Stimulated activated CD4-positive, alpha-beta T cell treated with anti-CD3 and anti-CD28 coated beads, Interleukin-1b, Interleukin-23, amount 100 ng/mL, for 24 hours (primary cell): ENCODE measurements at regions not wholly inside any gene's neighbourhood (a gene's known extent, or its start where the extent isn't known, plus 50 kb on each side); places are given as distances from the start of the nearest gene placed in this dataset.
"Not testable (repeated sequence)": the region's sequence is repeated elsewhere in the genome, so short reads cannot be mapped to it uniquely, and the experiment has no call there.

Source experiments
- DNase-seq, 4 experiments: peaks; one replicate each; pipeline ENCODE4 v3.0.0-alpha.2; 2020; ENCODE audit warnings: low read depth in 4 of 4, low spot score in 1 of 4

DNA sequence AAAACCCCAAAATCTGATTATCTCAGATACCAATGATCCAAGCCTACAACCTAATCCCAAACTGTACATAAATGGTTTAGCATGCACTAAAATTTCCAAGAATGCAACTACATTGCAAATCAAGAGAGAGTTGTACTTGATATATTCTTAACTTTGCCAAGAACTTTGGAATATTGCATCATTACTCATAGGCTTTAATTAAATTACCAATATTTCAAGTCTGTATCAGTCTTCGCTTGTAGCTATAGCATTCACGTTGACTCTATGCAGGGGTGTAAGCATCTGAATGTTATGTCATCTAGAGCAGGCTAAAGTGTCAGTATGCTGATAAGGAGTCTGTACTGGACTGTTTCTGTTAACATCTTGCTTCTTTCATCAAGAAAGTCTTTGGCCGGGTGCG lies 56.3 kb downstream of the FOXI3 start:
- DNase-seq, result no peak

- no peak for DNase-seq
Measured at GRCh38 chr2:88377641-88377991, 74.9 kb downstream of the FOXI3 start.

DNA sequence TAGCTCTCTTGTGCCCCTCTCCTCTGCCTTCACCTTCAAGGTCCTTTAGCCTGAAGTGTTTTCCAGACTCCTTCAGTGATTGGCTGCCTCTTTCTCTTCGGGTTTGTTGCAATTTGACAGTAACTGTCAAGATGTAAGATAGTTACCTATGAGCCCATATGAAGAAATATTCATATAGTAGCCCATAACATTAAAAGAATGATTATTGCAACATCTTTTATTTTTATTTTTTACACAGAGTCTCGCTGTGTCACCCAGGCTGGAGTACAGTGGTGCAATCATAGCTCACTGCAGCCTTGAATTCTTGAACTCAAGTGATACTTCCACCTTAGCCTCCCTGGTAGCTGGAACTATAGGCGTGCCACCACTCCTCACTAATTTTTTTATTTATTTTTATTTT lies 80.5 kb downstream of the FOXI3 start:
- DNase-seq, result no peak

- not testable (repeated sequence) for DNase-seq
Measured at GRCh38 chr2:88365408-88365807, 87.1 kb downstream of the FOXI3 start.

- no peak for DNase-seq
Measured at GRCh38 chr2:88355486-88355885, 97.0 kb downstream of the FOXI3 start.

- no peak for DNase-seq
Measured at GRCh38 chr2:88351249-88351601, 101.3 kb downstream of the FOXI3 start.

DNA sequence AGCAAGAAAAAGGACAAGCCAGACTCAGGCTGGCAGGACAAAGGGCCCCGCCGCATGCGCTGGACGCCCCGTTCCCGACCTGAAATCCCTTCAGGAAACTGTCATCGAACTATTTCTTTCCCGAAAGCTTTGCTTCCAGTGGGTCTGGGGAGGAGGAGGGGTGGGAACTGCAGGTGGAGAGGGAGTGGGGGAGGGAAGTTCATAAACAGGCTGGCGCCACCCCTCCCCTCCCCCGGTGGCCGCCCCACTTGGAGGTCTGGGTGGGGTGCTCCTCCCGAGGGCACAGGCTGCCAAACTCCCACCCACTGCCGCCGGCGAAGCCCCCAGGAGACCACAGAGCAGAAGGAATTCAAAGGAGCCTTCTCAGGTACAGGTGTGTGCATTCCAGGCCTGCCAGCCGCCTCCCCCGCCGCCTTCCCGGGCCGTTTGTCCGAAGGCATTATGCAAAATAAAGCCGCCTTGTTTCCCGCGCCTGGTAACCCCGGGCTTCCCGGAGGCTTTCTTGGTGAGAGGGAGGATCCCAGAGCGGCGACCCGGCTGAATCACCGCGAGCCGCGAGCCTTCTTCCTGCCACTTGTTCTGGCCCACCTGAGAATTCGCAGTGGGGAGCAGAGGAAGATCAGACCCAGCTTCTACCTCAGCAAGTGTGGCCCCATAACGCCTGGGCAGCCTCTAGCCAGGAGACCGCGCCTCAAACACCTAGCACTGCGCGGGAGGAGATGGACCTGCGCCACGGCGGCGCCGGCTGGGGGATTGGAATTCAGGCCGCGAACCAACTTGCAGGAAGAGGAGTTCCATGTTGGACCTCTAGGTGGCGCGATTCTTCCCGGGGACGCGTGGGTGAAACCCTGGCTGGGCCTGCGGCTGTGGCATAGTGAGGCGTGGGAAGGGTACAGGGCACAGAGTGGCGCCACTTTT lies 101.9 kb downstream of the FOXI3 start:
- DNase-seq, result peak; percentile 44 to 59 (median 55)

- no peak for DNase-seq
Measured at GRCh38 chr2:88345842-88346241, 106.7 kb downstream of the FOXI3 start.

- no peak for DNase-seq
Measured at GRCh38 chr2:88342749-88343148, 109.7 kb downstream of the FOXI3 start.

GRCh38 chr2:88334418-88334817 lies 118.1 kb downstream of the FOXI3 start:
- no peak for DNase-seq

DNA sequence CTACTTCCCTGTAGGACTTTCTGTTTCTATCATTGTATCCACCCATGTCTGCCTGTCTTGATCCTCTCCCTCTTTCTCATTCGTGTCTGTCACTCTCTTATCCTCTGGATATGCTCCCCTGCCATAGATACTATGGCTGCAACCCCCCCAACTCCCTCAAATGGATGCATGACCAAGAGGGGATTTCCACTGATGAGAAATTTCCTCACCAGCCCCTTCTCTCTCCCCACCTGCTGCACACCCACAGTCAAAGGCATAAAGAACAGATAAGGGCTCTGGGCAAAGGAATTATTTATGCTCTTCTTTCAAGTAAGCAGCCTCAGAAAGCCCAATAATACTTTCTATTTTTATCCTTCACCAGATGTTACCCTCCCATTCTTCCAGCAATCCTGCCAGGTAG lies 121.3 kb downstream of the FOXI3 start:
- no peak for DNase-seq

GRCh38 chr2:88329815-88330603 lies 122.5 kb downstream of the FOXI3 start:
- DNase-seq, result no peak

GRCh38 chr2:88321449-88322248 lies 130.8 kb downstream of the FOXI3 start:
- no peak for DNase-seq

DNA sequence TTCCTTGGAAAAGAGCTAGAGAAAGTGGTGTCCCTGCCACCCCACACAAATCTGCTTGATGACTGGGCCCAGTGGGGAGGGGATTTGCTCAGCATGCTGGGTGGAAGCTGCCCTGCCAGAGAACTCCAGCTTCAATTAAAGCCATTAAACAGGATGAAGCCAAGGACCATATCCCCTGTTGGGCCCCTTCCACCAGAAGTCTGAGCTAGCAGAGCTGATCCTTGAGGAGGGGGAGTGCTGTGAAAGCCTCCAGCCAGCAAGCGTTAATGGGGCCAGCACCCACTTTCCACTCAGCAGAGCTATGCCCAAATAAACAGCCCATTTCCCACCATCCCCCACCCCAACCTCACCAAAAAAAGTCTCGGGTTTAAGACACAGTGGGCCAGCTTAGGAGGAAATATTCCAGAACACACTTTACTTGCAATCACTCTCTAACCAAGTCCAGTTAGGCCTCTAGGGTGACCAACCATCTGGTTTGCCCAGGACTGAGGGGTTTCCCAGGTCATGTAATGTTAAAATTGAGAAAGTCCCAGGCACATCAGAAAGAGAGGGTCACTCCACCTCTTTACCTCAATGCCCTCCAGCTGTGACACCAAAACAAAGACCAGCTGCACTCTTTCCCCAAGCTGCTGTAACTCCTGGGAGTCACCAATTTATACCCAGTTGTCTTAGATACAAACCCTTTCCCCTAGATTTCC lies 132.3 kb downstream of the FOXI3 start:
- no peak for DNase-seq

DNA sequence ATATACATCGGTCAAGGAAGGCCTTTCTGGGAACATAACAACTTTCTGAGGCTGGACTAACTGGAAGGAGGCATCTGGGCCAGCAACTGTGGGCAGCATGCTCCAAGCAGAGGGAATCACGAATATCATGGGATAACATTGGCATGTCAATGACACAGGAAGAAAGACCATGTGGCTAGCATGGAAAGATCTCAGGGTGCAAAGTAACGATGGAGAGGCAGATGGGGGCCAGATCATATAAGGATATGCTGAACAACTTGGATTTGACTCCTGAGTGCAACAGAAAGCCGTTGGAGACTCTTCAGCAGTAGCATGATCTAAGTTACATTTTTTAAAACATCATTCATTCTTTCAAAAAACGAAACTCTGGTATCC lies 133.6 kb downstream of the FOXI3 start:
- DNase-seq, result no peak

DNA sequence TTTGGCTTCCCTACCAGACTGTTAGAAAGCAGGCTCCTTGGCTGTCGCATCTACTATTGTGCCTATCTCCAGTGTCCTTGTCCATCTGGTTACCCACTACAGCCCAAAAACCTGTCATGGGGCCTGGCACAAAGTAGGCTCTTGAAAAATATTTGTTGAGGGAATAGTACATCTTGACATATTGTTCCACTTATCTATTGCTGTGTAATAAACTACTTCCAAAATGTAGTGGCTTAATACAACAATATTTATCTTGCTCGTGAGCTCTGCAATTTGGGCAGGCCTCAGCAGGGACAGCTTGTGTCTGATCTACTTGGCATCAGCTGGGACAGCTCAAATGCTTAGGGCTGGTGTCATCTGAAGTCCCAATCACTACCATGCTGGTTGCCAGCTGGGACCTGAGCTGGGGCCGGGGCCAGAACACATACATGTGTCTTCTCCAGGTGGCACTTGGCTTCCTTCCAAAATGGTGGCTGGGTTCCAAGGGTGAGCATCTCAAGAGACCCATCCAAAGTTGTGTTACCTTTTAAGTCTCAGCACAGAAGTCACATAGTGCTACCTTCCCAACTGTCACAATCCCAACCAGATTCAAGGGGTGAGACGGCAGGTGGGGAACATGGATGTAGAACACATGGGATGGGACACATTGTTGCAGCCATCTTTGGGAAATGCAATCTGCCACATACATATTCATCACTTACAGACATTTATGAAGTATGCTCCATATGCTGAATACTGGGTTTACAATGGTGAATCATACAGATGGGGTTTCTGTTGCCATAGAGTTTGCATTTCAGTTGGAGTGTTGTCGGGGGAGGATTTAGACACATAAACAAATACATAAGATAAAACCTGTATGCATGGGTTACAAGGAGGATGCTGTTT lies 134.2 kb downstream of the FOXI3 start:
- DNase-seq, result no peak

- no peak for DNase-seq
Measured at GRCh38 chr2:88310787-88311186, 140.6 kb downstream of the THNSL2 start.

- peak in 1 of 4 experiments; percentile 1 for DNase-seq
Measured at GRCh38 chr2:88307817-88308216, 137.7 kb downstream of the THNSL2 start.

DNA sequence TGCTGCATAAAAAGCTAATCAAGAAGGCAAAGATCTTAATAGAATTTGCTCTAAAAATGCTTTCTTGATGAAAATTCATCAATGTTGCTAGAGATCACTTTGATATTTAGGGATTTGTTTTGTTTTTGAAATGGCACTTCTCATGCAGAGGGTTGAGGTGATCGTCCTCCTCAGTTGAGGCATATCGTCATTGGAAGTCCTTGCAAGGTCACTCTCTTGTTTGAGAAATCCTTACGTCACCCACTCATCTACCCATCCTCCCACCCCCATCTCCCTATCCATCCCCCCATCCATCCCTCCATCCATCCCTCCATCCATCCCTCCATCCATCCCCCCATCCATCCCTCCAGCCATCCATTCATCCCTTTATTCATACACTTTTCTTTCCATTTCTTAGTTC lies 133.7 kb downstream of the THNSL2 start:
- no peak for DNase-seq

DNA sequence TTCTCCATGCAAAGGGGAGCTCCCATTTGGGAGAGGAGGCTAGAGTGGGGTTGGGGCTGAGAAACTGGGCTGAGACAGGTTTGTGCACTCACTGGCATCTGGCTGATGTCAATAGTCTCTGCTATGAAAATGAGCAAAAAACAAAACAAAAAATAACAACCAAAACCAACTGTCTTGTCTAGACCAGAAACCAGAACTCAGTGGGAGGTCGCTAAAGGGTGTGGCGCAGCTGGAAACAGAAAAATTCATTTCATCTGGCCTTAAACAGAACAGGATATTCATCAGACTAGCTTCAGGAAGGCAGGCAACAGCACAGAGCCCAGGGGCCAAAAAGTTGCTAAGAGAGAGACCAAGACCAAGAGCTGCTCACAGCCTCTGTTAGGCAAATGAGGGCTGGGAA lies 126.1 kb downstream of the THNSL2 start:
- DNase-seq, result no peak
